HG03045 (cell line): ENCODE measurements at regions not wholly inside any gene's neighbourhood (a gene's known extent, or its start where the extent isn't known, plus 50 kb on each side); places are given as distances from the start of the nearest gene placed in this dataset.

Experiments used
- ATAC-seq: cut with Tn5 transposase; IDR thresholded peaks from one replicate; pipeline ENCODE4 v1.9.1; 2021; ENCODE audit warnings: mild to moderate bottlenecking, moderate library complexity; ENCODE audit not compliant: unreplicated experiment

DNA sequence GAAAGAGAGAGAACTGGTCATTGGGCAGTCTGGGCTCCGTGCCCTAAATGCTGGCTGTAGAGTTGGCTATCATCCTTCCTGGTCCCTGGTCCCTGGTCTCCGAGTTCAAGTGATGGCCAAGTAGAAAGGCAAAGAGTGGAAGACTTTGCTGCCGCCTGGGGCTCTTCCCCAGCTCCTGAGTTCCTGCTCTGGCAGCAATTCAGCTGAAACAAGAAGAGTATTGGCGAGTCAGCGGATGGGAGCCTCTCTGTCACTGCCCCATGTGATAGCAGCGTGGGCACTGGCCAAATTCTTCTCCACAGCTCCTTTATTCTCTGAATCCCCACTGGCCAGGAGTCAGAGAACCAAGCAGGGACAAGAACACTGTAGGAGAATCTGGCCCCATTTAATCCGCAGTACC, 351.0 kb upstream of the POU3F3 start:
- no peak for ATAC-seq

DNA sequence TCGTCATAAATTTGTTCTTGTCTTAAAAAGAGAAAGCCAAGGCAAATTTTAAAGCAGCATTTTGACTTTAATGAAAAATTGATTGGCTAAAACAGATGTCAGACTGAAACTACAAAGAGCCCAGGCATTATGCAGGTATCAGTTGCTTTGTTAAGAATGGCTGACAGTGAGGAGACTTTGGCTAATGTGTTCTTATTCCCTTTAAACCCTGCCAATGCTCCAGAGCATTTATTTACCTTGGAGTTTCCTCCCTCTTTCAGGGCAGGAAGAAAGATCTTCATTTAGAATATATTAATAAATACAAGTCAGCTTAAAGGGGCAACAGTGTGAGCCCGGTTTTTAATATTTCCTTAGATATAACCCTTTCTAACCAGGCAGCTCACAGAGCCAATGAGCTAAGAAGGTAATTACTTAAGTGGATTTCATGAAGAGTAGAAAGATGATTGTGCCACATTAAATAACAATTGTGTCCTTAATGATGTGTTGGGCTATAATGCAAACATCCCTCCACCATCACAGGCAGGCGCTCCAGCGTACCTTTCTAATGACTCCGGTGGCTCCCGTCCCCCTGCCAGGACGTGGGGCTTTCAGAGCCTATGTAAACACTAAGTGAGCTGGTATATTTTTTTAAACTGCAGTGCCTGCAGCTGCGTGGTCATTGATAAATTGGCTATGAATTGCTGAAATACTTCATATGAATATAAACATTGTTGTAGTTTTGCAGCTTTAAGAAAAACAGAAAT, 349.4 kb upstream of the POU3F3 start:
- no peak for ATAC-seq

DNA sequence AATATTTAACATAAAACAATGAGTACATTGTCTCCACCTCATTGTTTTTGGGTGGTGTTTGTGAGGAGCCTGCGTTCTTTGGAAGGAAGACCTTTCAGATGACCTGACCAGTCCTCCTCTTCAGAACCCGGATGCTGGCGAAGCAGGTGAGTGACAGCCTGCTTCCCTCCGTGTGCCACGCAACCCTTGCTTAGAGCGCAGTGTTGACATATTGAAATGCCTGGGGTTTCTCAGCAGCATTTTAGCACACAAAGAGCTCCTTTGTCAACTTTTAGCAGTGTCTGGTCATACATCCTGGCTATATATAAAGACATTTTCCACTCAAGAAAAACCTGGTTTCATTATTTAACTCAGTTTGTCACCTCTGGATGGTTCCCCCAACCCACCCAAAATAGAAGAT, 335.7 kb upstream of the POU3F3 start:
- no peak for ATAC-seq

- no peak for ATAC-seq
Measured at GRCh38 chr2:104521247-104521646, 332.7 kb upstream of the POU3F3 start.

DNA sequence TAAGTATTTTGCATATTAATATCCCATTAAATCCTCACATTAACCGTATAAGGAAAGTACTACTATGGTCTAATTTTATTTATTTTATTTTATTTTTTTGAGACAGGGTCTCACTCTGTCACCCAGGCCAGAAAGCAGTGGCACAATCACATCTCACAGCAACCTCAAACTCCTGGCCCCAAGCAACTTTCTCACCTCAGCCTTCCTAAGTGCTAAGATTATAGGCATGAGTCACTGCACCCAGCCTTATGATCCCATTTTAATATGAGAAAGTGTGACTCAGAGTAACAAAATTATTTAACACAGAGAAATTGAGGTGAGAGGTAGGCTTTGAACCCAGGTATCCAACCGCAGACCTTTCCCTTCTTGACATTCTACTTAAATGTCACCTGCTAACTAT, 330.0 kb upstream of the POU3F3 start:
- no peak for ATAC-seq

DNA sequence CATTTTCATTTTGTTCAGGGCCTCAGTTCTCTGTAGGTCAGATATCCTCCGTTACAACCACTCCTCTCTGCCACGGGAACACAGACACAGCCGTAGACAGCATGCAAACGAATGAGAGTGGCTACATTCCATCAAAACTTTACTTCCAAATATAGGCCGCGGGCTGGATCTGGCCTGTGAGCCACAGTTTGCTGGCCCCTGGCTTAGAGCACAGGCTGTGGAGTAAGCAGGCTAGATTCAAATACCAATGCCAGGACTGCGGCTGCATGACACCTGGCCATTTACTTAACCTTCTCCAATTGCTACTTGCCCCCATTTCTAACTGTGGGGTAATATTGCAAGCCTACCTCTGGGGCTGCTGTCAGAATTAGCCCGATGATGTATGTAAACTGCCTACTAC, 325.8 kb upstream of the POU3F3 start:
- no peak for ATAC-seq

DNA sequence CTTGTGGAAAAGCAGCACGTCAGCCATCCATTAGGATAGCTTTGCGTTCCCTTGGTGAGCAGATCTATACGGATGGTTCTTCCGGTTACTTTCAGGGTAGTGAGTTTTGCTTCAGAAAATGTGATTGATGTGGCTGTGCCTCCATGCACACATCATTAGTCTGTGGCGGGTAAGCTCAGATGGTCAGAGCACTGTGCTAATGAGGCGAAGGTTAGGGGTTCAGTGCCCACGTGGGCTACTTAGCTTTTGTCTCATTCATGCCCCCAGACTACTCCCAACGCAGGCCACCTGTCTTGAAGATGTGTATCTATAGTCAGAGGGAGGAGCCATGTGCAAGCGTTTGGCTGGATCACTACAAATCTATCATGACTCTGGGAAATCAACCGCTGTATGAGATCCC, 322.8 kb upstream of the POU3F3 start:
- ATAC-seq: no peak

DNA sequence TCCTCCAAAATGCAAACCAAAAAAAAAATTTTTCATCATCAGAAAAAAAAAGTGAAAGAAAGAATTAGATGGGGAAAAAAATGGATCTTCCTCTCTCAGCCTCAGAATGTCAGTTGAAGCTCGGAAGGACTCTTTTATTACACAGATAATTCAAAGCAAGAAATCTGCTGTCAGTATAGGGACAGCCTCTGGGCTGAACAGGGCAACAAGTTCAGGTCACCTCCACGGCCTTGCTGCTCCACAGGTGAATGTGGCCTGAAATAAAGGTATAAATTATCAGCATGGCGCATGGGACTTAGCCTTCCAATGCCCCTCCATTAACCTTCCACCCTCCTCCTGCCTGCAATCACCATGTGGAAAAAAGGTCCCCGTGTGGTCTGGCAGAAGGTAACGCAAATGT, 316.8 kb upstream of the POU3F3 start:
- no peak for ATAC-seq

DNA sequence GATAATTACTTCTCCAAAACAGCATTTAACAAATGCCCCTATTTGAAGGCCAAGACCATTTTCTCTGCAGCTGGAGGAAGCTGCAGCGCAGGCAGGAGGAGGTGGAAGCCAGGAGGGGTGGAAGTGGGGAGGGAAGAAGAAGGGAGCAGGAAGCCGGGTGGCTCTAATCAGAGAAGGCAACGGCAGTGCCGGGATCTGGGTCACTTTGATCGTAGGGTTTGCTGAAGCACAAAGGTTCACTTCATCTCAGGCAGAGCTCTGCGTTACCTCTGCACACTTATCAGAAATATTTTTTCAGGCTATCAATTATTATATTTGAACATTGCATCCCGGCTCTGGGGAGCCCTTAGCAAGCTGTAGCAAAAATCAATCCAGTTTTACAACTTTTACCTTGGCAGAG, 315.8 kb upstream of the POU3F3 start:
- no peak for ATAC-seq

DNA sequence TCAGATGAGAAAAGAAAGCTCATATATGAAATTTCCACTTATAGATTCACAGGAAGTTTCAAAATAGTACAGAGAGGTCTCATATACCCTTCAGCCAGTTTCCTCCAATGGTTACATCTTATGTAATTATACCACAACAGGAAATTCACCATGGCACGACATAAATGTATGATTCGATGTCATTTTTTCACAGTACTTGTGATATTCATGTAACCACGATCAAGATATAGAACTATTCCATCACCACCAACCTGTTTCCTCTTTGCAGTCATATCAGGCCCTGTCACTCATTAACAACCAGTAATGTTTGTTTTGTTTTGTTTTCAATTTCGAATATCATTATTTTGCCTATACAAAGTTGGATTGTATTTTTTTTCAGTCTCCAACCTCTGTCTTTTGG, 314.3 kb upstream of the POU3F3 start:
- ATAC-seq: no peak

DNA sequence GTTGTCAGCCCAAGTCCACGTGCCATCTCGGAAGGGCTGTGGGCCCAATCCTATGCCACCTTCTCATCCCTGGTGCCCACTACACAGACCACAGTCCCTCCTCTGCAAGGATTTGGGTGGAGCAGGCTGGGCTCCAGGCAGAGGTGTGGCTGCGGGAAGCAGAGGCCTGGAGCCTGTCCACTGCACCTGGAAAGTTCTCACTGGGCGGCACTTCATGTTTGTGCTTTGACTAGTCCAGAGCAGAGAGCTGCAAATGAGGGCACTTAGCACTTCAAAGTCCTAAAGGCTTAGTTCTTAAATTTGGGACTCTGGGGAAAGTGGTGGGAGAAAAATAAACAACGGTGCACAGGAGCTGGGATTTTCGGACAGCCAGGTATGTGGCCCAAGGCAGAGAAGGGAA, 308.9 kb upstream of the POU3F3 start:
- no peak for ATAC-seq

GRCh38 chr2:104546537-104546936, 307.4 kb upstream of the POU3F3 start:
- no peak for ATAC-seq

DNA sequence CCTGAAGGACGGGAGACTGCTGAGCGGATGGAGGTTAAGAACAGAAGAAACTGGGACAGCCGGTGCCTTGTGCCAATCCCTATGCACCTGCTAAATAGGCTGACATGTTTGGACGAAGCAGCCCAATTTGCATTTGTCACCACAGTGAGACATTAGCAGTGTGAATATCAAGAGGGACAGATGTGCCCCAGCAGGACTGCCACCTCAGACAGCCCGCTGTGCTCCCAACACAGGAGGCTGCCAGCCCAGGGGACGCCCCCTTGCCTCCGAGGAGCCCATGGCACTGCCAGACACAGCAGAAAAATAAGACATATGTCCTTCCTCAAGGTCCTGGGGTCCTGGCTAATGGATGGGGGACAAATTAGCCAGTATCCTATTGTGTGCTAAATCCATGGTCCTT, 306.7 kb upstream of the POU3F3 start:
- no peak for ATAC-seq

- no peak for ATAC-seq
Measured at GRCh38 chr2:104561251-104561650, 292.7 kb upstream of the POU3F3 start.

- no peak for ATAC-seq
Measured at GRCh38 chr2:104562537-104562936, 291.4 kb upstream of the POU3F3 start.

- no peak for ATAC-seq
Measured at GRCh38 chr2:104563398-104563996, 290.4 kb upstream of the POU3F3 start.

DNA sequence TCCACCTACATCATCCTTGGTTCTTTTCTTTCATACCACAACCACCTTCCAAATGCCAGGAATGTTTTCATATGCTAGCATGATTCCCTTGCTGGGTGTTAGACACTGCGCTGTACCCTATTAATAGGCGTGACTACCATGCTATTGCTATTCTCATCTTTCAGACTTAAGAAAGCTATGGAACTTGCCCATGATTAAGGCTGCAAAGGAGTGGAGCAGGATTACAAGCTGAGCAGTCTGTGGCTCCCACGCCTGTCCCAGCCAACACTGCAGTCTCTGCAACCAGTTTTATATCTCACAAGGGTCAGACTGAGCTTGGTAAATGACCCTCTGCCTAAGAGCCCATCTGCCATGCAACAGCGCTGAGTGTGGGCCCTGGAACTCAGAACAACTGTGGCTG, 285.7 kb upstream of the POU3F3 start:
- no peak for ATAC-seq

GRCh38 chr2:104570259-104570658, 283.7 kb upstream of the POU3F3 start:
- ATAC-seq: no peak

DNA sequence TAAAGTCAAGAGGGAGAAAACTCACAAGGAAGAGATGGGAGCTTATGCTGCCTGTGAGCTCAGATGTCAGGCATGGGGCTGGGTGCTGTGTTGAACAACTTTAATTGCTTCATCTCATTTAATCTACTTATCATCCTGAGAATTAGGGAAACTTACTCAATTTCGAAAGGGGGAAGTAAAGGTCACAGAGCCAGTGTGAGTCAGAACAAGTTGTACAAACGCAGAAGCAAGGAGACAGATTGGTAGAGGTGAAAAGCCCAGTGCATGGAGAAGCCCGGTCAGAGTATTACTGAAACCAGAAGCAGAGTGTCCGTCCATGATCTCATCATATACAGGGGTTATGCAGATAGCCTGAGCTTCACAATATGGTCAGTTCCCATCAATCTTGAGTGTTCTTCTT, 281.1 kb upstream of the POU3F3 start:
- no peak for ATAC-seq

DNA sequence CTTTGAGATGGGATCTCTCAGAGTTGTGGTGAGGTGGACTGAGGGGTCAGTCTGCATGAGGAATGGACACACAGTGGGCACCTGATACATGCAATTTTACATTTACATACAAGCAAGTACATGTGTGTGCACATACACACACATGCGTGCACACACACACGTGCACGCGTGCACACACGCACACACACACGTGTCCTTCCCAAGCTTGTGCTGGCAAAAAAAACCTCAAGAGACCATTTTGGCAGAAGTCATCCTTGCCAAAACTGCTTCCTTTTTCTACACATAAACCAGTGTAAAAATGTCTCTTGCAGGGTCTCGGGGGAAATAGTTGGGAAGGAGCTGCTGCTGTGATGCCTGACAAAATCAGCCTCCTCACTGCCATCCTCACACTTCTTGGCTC, 279.5 kb upstream of the POU3F3 start:
- no peak for ATAC-seq

DNA sequence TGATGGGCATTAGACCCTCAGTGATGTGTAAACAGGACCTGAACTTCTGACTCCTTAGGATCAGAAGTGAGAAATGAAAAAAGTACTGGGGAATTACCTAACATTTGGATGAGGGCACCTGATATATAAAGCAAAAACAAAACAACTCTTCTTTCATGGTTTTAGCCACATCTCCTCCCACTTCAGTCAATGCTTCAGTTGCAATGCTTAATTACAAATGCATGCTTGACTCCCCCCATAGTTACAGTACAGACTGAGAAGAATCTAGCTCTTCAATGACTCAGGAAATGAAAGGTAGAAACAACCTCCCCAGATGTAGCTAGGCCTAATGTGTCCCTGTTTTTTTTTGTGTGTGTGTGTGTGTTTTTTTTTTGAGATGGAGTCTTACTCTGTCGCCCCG, 276.8 kb upstream of the POU3F3 start:
- ATAC-seq: no peak

GRCh38 chr2:104582471-104582870, 271.4 kb upstream of the POU3F3 start:
- ATAC-seq: no peak

- ATAC-seq: no peak
Measured at GRCh38 chr2:104583811-104584210, 270.1 kb upstream of the POU3F3 start.
